Type B pancreatic cell (in vitro differentiated cells): ENCODE measurements at regions not wholly inside any gene's neighbourhood (a gene's known extent, or its start where the extent isn't known, plus 50 kb on each side); places are given as distances from the start of the nearest gene placed in this dataset.

ENCODE experiments used
- DNase-seq: peaks from one replicate; pipeline ENCODE4 v3.0.0; 2021; ENCODE audit warnings: mixed read lengths; ENCODE audit not compliant: unreplicated experiment; ENCODE audit errors: extremely low spot score
- H3K27ac Mint-ChIP-seq: 2 replicates; pipeline ENCODE4 v1.8.0; 2021; ENCODE audit warnings: mild to moderate bottlenecking, mixed read lengths
- H3K27me3 Mint-ChIP-seq: 2 replicates; pipeline ENCODE4 v1.8.0; 2021; ENCODE audit warnings: mixed read lengths
- H3K36me3 Mint-ChIP-seq: 2 replicates; pipeline ENCODE4 v1.8.0; 2021; ENCODE audit warnings: mixed read lengths
- H3K4me1 Mint-ChIP-seq: one replicate; pipeline ENCODE4 v1.8.0; 2021; ENCODE audit warnings: mixed read lengths; ENCODE audit not compliant: unreplicated experiment
- H3K4me3 Mint-ChIP-seq: 2 replicates; pipeline ENCODE4 v1.8.0; 2021; ENCODE audit warnings: mild to moderate bottlenecking, mixed read lengths
- H3K9me3 Mint-ChIP-seq: 2 replicates; pipeline ENCODE4 v1.8.0; 2021; ENCODE audit warnings: mixed read lengths
- TF ChIP-seq, protein P1 (sequence below): fragments of 200-600 bp; sonication (generic); conservative IDR thresholded peaks from 2 replicates; pipeline ENCODE4 v1.5.0; 2021; ENCODE audit warnings: antibody characterized with exemption, mild to moderate bottlenecking

DNA sequence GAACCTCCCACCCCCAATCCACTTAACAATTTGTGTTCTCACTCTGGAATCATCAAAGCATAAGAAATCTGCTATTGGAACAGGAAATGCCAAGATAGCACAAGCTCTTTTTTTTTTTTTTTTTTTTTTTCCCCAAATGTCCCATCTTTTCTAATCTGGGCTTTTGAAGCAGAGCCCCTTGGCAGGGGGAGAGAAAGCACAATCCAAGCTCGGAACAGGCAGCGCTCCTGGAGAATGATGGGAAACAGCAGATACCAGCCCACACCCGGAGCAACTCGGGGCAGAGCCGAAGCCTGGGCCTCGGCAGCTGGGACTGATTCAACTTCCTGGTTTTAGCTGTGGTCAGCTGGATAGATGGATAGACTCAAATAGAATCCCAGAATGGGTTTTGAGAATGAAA lies 235.1 kb downstream of the QDPR start:
- no peaks in the 10 kb centered on the region for H3K36me3 Mint-ChIP-seq
- H3K4me3 Mint-ChIP-seq, result peak overlapping the region; percentile 16
- TF ChIP-seq, protein P1, sequence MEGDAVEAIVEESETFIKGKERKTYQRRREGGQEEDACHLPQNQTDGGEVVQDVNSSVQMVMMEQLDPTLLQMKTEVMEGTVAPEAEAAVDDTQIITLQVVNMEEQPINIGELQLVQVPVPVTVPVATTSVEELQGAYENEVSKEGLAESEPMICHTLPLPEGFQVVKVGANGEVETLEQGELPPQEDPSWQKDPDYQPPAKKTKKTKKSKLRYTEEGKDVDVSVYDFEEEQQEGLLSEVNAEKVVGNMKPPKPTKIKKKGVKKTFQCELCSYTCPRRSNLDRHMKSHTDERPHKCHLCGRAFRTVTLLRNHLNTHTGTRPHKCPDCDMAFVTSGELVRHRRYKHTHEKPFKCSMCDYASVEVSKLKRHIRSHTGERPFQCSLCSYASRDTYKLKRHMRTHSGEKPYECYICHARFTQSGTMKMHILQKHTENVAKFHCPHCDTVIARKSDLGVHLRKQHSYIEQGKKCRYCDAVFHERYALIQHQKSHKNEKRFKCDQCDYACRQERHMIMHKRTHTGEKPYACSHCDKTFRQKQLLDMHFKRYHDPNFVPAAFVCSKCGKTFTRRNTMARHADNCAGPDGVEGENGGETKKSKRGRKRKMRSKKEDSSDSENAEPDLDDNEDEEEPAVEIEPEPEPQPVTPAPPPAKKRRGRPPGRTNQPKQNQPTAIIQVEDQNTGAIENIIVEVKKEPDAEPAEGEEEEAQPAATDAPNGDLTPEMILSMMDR, result no peak
- DNase-seq, result no peak
- no peaks in the 10 kb centered on the region for H3K9me3 Mint-ChIP-seq
- H3K27me3 Mint-ChIP-seq, result no peaks in the 10 kb centered on the region
- peaks cover 19% of the 10 kb centered on the region for H3K4me1 Mint-ChIP-seq
- H3K27ac Mint-ChIP-seq, result no peak overlapping the region

GRCh38 chr4:17275836-17276235 lies 236.1 kb downstream of the QDPR start:
- Mint-ChIP-seq H3K27me3 (no peaks in the 10 kb centered on the region), H3K27ac (no peak overlapping the region), H3K4me3 (no peak overlapping the region), H3K36me3 (no peaks in the 10 kb centered on the region), H3K4me1 (peaks cover 19% of the 10 kb centered on the region), H3K9me3 (no peaks in the 10 kb centered on the region)
- DNase-seq, result no peak
- TF ChIP-seq, protein P1, result no peak

DNA sequence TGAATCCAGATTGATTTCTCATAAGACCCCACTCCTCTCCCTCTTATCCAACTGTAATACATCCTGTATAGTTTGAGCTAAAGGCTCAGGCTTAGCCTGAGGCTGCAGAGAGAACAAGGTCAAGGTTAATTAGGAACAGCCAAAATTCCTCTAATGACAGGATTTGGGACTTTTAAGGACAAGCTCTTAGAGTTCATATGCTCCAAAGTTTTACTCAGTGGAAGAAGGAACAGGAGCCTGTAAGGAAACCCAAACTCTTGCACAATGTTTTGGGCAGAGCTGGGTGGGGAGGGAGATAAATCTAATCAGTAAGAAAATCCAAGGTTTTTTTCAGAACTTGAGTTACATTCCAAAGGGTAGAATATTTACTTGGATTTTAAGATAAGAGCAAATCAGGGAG lies 238.8 kb downstream of the QDPR start:
- Mint-ChIP-seq H3K9me3 (no peaks in the 10 kb centered on the region), H3K4me1 (peaks cover 19% of the 10 kb centered on the region), H3K27me3 (peaks cover 7% of the 10 kb centered on the region), H3K27ac (no peak overlapping the region), H3K4me3 (no peak overlapping the region), H3K36me3 (no peaks in the 10 kb centered on the region)
- TF ChIP-seq, protein P1, result no peak
- no peak for DNase-seq

- TF ChIP-seq, protein P1, result no peak
- Mint-ChIP-seq H3K9me3 (no peaks in the 10 kb centered on the region), H3K4me3 (no peak overlapping the region), H3K27me3 (peaks cover 7% of the 10 kb centered on the region), H3K4me1 (peaks cover 14% of the 10 kb centered on the region), H3K36me3 (no peaks in the 10 kb centered on the region), H3K27ac (no peak overlapping the region)
- DNase-seq, result no peak
These were observed 239.7 kb downstream of the QDPR start for GRCh38 chr4:17272154-17272553.

DNA sequence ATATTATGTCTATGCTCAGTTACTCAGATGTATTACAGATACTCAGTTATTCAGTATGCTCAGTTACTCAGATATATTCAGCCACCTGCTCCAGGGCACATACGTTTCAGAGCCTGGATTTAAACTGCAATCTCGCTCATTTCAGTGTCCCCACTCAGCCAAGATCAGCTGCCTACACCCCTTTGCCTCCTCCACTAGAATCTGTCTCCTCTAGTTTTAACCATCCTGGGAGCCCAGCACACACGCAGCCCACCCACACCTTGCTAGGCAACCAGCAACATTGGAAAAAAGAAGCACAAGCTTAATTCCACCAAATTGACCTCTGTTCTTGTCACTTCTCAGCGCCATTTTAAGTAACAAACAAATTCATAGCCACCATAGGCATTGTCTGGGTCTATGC lies 246.2 kb downstream of the QDPR start:
- Mint-ChIP-seq H3K36me3 (no peaks in the 10 kb centered on the region), H3K4me1 (no peaks in the 10 kb centered on the region), H3K9me3 (no peaks in the 10 kb centered on the region), H3K27ac (no peak overlapping the region), H3K27me3 (peaks cover 7% of the 10 kb centered on the region), H3K4me3 (no peak overlapping the region)
- TF ChIP-seq, protein P1, result no peak
- no peak for DNase-seq

GRCh38 chr4:17265139-17265538 lies 246.8 kb downstream of the QDPR start:
- TF ChIP-seq, protein P1, result no peak
- DNase-seq, result no peak
- peaks cover 7% of the 10 kb centered on the region for H3K27me3 Mint-ChIP-seq
- no peaks in the 10 kb centered on the region for H3K4me1 Mint-ChIP-seq
- no peaks in the 10 kb centered on the region for H3K9me3 Mint-ChIP-seq
- no peak overlapping the region for H3K4me3 Mint-ChIP-seq
- no peaks in the 10 kb centered on the region for H3K36me3 Mint-ChIP-seq
- H3K27ac Mint-ChIP-seq, result no peak overlapping the region
